DMS79 treated with DMSO at 0.1 percent for 48 hours (cell line): ENCODE measurements at regions not wholly inside any gene's neighbourhood (a gene's known extent, or its start where the extent isn't known, plus 50 kb on each side); places are given as distances from the start of the nearest gene placed in this dataset.
"Not testable (repeated sequence)": the region's sequence is repeated elsewhere in the genome, so short reads cannot be mapped to it uniquely, and the experiment has no call there.

Experiments
- DNase-seq: peaks from one replicate; lab custom pipeline; 2025; lab: John Stamatoyannopoulos, UW

- peak; percentile 96 for DNase-seq
Observed at GRCh38 chr12:95358111-95359083, 115.6 kb upstream of the METAP2 start.

DNA sequence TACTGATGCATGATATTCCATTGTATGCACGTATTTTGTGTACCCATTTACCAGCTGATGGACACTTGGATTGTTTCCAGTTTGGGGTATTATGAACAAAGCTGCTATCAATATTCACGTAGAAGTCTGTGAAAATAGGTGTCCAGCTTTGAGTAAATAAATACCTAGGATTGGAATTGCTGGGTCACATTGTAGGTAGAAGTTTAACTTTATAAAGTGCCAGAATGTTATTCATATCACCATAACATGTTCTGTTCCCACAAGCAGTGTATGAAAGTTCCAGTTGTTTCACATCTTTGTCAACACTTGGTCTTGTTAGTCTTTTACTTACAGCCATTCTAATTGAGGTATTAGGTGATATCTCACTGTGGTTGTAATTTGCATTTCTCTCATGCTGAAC lies 108.0 kb upstream of the METAP2 start:
- no peak for DNase-seq

DNA sequence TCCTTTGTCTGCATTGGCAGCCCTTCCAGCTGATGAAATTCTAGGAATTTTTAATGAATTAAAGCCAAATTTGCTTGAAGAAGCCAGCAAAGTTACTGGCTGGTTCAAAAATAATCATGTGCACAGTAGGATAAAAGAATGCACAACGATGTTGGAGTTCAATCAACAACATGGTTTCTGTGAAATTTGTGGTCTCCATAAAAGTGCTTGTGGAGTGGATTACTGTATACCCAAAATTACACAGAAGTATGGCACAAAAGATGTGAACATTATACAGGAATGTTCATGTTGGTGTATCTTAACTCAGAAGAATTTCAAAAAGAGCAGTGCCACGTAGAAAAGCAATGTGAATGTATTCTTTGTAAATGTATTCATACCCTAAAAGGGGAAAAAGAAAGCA lies 105.0 kb upstream of the METAP2 start:
- DNase-seq: no peak

- no peak for DNase-seq
Observed at GRCh38 chr12:95371571-95371970, 102.4 kb upstream of the METAP2 start.

DNA sequence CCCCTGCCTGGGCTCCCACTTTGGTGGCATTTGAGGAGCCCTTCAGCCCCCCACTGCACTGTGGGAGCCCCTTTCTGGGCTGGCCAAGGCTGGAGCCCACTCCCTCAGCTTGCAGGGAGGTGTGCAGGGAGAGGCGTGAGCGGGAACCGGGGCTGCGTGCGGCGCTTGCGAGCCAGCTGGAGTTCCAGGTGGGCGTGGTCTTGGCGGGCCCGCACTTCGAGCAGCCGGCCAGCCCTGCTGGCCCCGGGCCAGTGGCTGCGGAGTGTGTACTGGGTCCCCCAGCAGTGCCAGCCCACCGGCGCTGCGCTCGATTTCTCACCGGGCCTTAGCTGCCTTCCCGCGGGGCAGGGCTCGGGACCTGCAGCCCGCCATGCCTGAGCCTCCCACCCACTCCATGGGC lies 94.5 kb upstream of the METAP2 start:
- not testable (repeated sequence) for DNase-seq

- DNase-seq: not testable (repeated sequence)
Observed at GRCh38 chr12:95380334-95380733, 93.6 kb upstream of the METAP2 start.

DNA sequence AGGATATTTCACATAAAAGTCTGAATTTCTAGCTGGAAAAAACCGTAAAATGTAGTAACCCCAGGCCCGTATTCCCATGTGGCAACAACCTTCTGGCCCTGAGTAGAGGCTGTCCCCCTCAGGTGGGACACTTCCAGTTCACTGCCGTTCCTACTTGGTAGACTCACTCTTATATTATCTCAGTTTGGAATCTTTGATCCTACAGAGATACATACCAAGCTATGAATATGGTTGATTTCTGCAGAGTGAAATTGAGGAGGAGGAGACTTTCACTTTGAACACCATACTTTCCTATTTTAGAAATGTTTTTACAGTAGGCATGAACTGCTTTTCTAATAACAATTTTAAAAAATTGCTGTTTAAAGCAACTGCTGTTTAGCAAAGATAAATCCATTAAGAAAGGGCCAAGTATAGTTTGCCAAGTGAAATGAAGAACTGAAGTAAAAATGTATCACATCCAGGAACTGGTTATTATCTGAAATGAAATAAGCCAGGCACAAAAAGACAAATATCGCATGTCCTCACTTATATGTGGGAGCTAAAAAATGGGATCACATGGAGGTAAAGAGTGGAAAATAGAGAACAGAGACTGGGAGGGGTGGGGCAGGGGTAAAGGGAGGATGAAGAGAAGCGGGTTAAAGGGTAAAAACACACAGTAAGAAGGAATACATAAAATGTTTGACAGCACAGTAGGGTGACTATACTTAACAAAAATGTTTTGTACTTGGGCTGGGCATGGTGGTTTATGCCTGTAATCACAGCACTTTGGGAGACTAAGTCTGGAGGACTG lies 92.8 kb upstream of the METAP2 start:
- no peak for DNase-seq

- DNase-seq: not testable (repeated sequence)
Observed at GRCh38 chr12:95383920-95384319, 90.0 kb upstream of the METAP2 start.

GRCh38 chr12:95384785-95385184 lies 89.2 kb upstream of the METAP2 start:
- DNase-seq: no peak

DNA sequence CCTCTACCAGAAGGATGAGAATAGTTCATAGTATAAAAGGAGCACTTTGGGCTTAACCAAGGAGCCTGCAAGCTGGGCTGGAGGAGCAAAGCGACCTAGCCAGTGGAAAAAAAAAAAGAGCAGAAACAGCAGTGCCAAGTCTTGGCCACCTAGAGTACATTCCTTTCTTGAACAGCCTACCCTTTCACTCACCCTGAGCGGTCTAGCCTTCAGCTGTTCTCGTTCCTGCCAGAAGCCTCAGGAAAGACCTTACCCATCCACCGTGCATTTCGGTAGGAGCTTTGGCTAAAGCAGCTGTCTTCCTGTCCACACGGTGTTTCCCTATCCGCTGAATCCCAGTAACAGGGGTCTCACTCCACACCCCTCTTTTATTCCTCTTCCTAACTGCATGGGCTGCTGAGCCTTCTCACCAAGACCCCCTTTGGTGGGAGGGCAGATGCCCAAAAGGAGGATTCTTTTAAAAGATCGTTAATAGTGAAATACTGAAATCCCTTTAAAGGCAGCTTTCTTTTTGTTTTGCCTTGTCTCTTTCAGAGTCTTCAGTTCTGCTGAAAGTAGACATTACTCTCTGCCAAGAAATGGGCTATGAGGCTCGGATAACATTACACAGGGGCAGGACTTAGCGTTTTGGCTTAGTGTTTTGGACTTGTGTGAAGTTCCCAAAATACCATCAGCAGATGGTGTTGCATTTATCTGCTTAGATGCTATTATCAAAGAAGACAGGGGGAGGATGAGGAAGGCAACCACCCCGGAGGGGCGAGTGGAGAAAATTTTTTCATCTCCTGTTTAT lies 88.5 kb upstream of the METAP2 start:
- no peak for DNase-seq

DNA sequence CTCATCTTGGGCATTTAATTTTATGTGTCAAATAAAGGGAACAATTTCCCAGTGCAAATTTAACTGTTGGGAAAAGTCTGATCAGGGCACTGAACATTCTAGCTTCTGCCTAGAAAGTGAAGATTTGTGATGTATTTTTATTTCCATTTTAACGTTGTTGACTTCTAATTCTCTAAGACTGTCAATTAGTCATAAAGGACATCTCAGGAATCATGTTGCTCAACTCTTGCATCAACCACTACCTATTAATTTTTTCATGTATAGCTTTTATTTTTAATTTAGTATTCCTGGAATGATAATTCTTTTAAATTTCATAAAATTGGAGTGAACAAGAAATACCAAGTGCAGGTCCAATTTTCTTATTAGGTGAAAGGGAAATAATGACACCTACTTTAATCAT lies 87.9 kb upstream of the METAP2 start:
- DNase-seq: no peak

DNA sequence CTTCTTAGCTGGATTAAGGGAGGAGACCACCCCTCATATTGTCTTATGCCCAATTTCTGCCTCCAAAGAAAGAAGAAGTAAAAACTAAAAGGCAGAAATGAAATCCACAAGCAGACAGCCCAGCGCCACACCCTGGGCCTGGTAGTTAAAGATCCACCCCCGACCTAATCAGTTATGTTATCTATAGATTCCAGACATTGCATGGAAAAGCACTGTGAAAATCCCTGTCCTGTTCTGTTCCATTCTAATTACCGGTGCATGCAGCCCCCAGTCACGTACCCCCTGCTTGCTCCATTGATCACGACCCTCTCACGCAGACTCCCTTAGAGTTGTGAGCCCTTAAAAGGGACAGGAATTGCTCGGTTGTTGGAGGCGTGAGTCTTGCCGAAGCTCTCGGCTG lies 85.7 kb upstream of the METAP2 start:
- not testable (repeated sequence) for DNase-seq

- DNase-seq: no peak
Observed at GRCh38 chr12:95390192-95390591, 83.8 kb upstream of the METAP2 start.

DNA sequence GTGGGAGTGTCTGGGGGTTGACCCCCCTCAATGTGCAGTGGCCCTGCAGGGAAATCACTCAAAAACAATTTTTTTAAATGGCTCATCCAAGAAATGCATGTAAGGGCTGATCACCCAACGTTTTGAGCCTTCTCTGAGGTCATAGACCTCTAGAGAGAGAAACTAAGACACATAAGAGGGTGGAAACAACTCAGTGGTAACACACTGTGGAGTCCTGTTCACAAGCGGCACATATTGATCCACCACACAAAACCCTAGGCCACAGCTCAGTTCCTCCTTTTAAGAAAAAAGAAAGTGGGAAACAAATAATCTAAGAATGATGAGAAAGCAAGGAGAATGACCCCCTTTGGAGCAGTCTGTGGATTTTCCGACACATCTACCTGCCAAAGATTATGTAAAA lies 83.0 kb upstream of the METAP2 start:
- no peak for DNase-seq

GRCh38 chr12:95393191-95393790 lies 80.7 kb upstream of the METAP2 start:
- no peak for DNase-seq

DNA sequence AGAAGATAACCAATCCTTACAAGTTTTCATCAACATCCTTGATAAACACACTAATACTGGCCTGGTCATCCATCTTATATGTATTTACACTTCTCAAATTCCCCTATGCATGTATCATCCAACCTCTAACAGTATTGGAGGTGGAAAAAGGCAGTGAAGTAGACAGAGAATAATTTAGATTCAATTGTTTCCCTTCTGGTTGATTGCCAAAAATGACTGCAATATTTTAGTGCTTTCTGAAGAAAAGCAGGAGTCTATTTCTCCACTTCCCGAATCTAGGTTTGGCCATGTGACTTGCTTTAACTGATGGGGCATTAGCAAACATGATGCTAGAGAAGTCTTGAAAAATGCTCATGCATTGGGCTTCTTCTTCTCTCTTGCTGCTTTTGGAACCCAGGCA lies 78.3 kb upstream of the METAP2 start:
- DNase-seq: no peak

- DNase-seq: no peak
Observed at GRCh38 chr12:95396849-95397468, 77.0 kb upstream of the METAP2 start.

GRCh38 chr12:95397571-95397970 lies 76.4 kb upstream of the METAP2 start:
- no peak for DNase-seq

GRCh38 chr12:95402096-95402495 lies 71.9 kb upstream of the METAP2 start:
- DNase-seq: no peak

DNA sequence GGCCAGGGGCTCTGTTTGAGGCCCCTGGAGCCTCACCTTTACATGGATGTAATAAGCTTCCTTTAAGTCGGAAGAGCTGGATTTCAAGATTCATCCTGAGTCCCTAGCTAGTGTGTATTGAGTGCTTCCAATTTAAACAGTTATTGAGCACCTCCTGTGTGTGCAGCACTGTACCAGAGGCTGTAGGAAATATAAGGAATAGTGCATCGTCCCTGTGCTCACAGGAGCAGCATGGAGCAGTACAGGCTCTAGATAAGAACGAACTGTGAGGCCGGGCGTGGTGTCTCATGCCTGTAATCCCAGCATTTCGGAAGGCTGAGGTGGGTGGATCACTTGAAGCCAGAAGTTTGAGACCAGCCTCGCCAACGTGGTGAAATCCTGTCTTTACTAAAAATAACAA lies 65.8 kb upstream of the METAP2 start:
- no peak for DNase-seq

GRCh38 chr12:95411057-95411456 lies 62.9 kb upstream of the METAP2 start:
- no peak for DNase-seq
